Fibroblast of lung (primary cell): ENCODE measurements at regions not wholly inside any gene's neighbourhood (a gene's known extent, or its start where the extent isn't known, plus 50 kb on each side); places are given as distances from the start of the nearest gene placed in this dataset.
"Not testable (repeated sequence)": the region's sequence is repeated elsewhere in the genome, so short reads cannot be mapped to it uniquely, and the experiment has no call there.

Experiments
- EZH2 ChIP-seq: IDR thresholded peaks from 2 replicates; pipeline ENCODE4 v1.5.1; 2012; ENCODE audit warnings: low read length, control low read depth, mild to moderate bottlenecking; ENCODE audit errors: missing control alignments
- TF ChIP-seq, protein P1 (sequence below), 2 donors: IDR thresholded peaks in 1 of 2; conservative IDR thresholded peaks in 1 of 2; 1 replicate in 1 of 2; 2 replicates in 1 of 2; pipeline ENCODE4 v1.5.1; 2011 to 2012; ENCODE audit warnings: low read length in 2 of 2, control low read depth in 1 of 2, inconsistent platforms in 1 of 2, low read depth in 1 of 2, mild to moderate bottlenecking in 1 of 2

DNA sequence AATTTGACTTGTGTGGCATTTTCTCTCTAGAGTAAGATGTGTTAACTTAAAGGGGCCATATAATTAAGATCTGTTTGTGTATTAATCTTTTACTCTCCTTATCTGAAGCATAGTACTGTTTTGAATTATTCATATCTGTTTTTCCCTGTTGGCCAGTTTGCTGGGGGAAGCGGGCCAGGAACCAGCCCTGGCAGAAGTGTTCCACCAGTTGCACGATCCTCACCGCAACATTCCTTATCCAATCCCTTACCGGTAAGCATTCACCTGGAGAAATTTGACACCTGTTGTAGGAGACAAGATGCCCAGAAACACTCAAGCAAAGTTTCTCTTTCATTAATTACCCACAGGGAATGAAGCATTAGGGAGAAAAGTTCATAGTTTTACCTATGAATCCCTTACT lies 92.2 kb upstream of the GARIN1A start:
- TF ChIP-seq, protein P1, sequence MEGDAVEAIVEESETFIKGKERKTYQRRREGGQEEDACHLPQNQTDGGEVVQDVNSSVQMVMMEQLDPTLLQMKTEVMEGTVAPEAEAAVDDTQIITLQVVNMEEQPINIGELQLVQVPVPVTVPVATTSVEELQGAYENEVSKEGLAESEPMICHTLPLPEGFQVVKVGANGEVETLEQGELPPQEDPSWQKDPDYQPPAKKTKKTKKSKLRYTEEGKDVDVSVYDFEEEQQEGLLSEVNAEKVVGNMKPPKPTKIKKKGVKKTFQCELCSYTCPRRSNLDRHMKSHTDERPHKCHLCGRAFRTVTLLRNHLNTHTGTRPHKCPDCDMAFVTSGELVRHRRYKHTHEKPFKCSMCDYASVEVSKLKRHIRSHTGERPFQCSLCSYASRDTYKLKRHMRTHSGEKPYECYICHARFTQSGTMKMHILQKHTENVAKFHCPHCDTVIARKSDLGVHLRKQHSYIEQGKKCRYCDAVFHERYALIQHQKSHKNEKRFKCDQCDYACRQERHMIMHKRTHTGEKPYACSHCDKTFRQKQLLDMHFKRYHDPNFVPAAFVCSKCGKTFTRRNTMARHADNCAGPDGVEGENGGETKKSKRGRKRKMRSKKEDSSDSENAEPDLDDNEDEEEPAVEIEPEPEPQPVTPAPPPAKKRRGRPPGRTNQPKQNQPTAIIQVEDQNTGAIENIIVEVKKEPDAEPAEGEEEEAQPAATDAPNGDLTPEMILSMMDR (conservative IDR thresholded peaks at IDR 0.05 in 1 of 2, IDR thresholded peaks at IDR 0.05 in 1 of 2; ENCODE audit: low read depth in 1 of 2, low read length in 2 of 2) = not testable (repeated sequence)
- TF ChIP-seq EZH2 = not testable (repeated sequence)
